H9 (cell line): ENCODE measurements at regions not wholly inside any gene's neighbourhood (a gene's known extent, or its start where the extent isn't known, plus 50 kb on each side); places are given as distances from the start of the nearest gene placed in this dataset.

Experiments used
- DNase-seq: peaks from one replicate; pipeline ENCODE4 v3.0.0-alpha.2; 2017
- H2AFZ ChIP-seq: one replicate; pipeline ENCODE4 v1.6.1; 2013; ENCODE audit warnings: mild to moderate bottlenecking, low read length, control low read depth, moderate library complexity
- H2AK5ac ChIP-seq: 2 replicates; pipeline ENCODE4 v1.6.1; 2013; ENCODE audit warnings: low read length, control low read depth, mixed read lengths; ENCODE audit not compliant: insufficient read length
- H2BK120ac ChIP-seq: one replicate; pipeline ENCODE4 v1.6.1; 2013; ENCODE audit warnings: low read depth, mild to moderate bottlenecking, low read length, control low read depth, inconsistent platforms; ENCODE audit not compliant: poor library complexity, severe bottlenecking
- H2BK12ac ChIP-seq: 2 replicates; pipeline ENCODE4 v1.6.1; 2013; ENCODE audit warnings: low read length, control low read depth, mixed read lengths, low read depth; ENCODE audit not compliant: insufficient read length
- H2BK15ac ChIP-seq: 2 replicates; pipeline ENCODE4 v1.6.1; 2013; ENCODE audit warnings: low read depth, low read length, control low read depth
- H2BK20ac ChIP-seq: one replicate; pipeline ENCODE4 v1.6.1; 2013; ENCODE audit warnings: low read depth, mild to moderate bottlenecking, low read length, control low read depth, inconsistent platforms; ENCODE audit not compliant: poor library complexity, severe bottlenecking
- H2BK5ac ChIP-seq: 2 replicates; pipeline ENCODE4 v1.6.1; 2013; ENCODE audit warnings: low read length, control low read depth, mixed read lengths; ENCODE audit not compliant: insufficient read length
- H3K14ac ChIP-seq: 2 replicates; pipeline ENCODE4 v1.6.1; 2013; ENCODE audit warnings: low read length, control low read depth; ENCODE audit not compliant: insufficient read depth
- H3K18ac ChIP-seq: 2 replicates; pipeline ENCODE4 v1.6.1; 2013; ENCODE audit warnings: low read depth, mild to moderate bottlenecking, mixed read lengths, low read length, control low read depth; ENCODE audit not compliant: insufficient read length
- H3K23ac ChIP-seq: 2 replicates; pipeline ENCODE4 v1.6.1; 2013; ENCODE audit warnings: low read length, control low read depth, mixed read lengths, low read depth; ENCODE audit not compliant: insufficient read length
- H3K23me2 ChIP-seq: 2 replicates; pipeline ENCODE4 v1.6.1; 2013; ENCODE audit warnings: low read depth, mild to moderate bottlenecking, mixed read lengths, low read length, control low read depth; ENCODE audit not compliant: insufficient read length, poor library complexity, severe bottlenecking
- H3K27ac ChIP-seq: 2 replicates; pipeline ENCODE4 v1.5.1; 2013; ENCODE audit warnings: low read length, control low read depth, mixed read lengths, low read depth; ENCODE audit not compliant: insufficient read length
- H3K27me3 ChIP-seq: 2 replicates; pipeline ENCODE4 v1.6.1; 2013; ENCODE audit warnings: low read length, control low read depth, inconsistent platforms; ENCODE audit not compliant: insufficient read depth
- H3K4ac ChIP-seq: 2 replicates; pipeline ENCODE4 v1.6.1; 2013; ENCODE audit warnings: low read depth, mild to moderate bottlenecking, control low read depth, inconsistent platforms, low read length, moderate library complexity
- H3K4me1 ChIP-seq: 2 replicates; pipeline ENCODE4 v1.6.1; 2013; ENCODE audit warnings: low read length, control low read depth, inconsistent platforms; ENCODE audit not compliant: insufficient read depth
- H3K4me2 ChIP-seq: 2 replicates; pipeline ENCODE4 v1.6.1; 2013; ENCODE audit warnings: low read length, control low read depth, mixed read lengths; ENCODE audit not compliant: insufficient read length, insufficient read depth
- H3K56ac ChIP-seq: 2 replicates; pipeline ENCODE4 v1.6.1; 2013; ENCODE audit warnings: low read depth, mild to moderate bottlenecking, mixed read lengths, low read length, control low read depth; ENCODE audit not compliant: insufficient read length
- H3K79me1 ChIP-seq: 2 replicates; pipeline ENCODE4 v1.6.1; 2013; ENCODE audit warnings: low read depth, mild to moderate bottlenecking, moderate library complexity, low read length, control low read depth, inconsistent platforms; ENCODE audit not compliant: insufficient read depth, poor library complexity, severe bottlenecking
- H3K79me2 ChIP-seq: 2 replicates; pipeline ENCODE4 v1.6.1; 2013; ENCODE audit warnings: low read length, control low read depth, inconsistent platforms; ENCODE audit not compliant: insufficient read depth
- H3K9ac ChIP-seq: 2 replicates; pipeline ENCODE4 v1.6.1; 2013; ENCODE audit warnings: low read length, control low read depth, mixed read lengths; ENCODE audit not compliant: insufficient read length; ENCODE audit errors: extremely low read depth
- H3K9me3 ChIP-seq: one replicate; pipeline ENCODE4 v1.6.1; 2013; ENCODE audit warnings: low read depth, low read length, inconsistent platforms; ENCODE audit not compliant: control insufficient read depth
- H3T11ph ChIP-seq: one replicate; pipeline ENCODE4 v1.6.1; 2013; ENCODE audit warnings: mild to moderate bottlenecking, low read length, control low read depth, inconsistent platforms
- H4K20me1 ChIP-seq: one replicate; pipeline ENCODE4 v1.6.1; 2013; ENCODE audit not compliant: control insufficient read depth, insufficient read length, insufficient read depth
- H4K5ac ChIP-seq: 2 replicates; pipeline ENCODE4 v1.6.1; 2013; ENCODE audit warnings: low read depth, mild to moderate bottlenecking, mixed read lengths, low read length, control low read depth; ENCODE audit not compliant: insufficient read length
- H4K8ac ChIP-seq: replicated peaks from 2 replicates; pipeline ENCODE4 v1.6.1; 2013; ENCODE audit warnings: low read length, control low read depth, mixed read lengths, low read depth; ENCODE audit not compliant: insufficient read length
- H4K91ac ChIP-seq: 2 replicates; pipeline ENCODE4 v1.6.1; 2013; ENCODE audit warnings: low read depth, mild to moderate bottlenecking, moderate library complexity, mixed read lengths, low read length, control low read depth; ENCODE audit not compliant: insufficient read length
- H3K27ac Mint-ChIP-seq, 3 experiments: 2 replicates in 2 of 3; 3 replicates in 1 of 3; pipeline ENCODE4 v1.8.0; 2020 to 2021; ENCODE audit warnings: mixed read lengths in 3 of 3, mild to moderate bottlenecking in 1 of 3, moderate library complexity in 1 of 3
- H3K27me3 Mint-ChIP-seq: 2 replicates; pipeline ENCODE4 v1.8.0; 2021; ENCODE audit warnings: low read depth, mild to moderate bottlenecking, moderate library complexity, mixed read lengths
- H3K36me3 Mint-ChIP-seq, 3 experiments: 2 replicates in 2 of 3; 3 replicates in 1 of 3; pipeline ENCODE4 v1.8.0; 2020 to 2021; ENCODE audit warnings: low read depth in 3 of 3, mixed read lengths in 3 of 3; ENCODE audit not compliant: insufficient read depth in 1 of 3
- H3K4me1 Mint-ChIP-seq, 2 experiments: 2 replicates each; pipeline ENCODE4 v1.8.0; 2020; ENCODE audit warnings: mixed read lengths in 2 of 2
- H3K4me3 Mint-ChIP-seq, 2 experiments: 2 replicates in 1 of 2; 3 replicates in 1 of 2; pipeline ENCODE4 v1.8.0; 2020 to 2021; ENCODE audit warnings: mild to moderate bottlenecking in 2 of 2, mixed read lengths in 2 of 2, moderate library complexity in 1 of 2
- H3K9me3 Mint-ChIP-seq, 2 experiments: 2 replicates in 1 of 2; 3 replicates in 1 of 2; pipeline ENCODE4 v1.8.0; 2020; ENCODE audit warnings: mild to moderate bottlenecking in 2 of 2, mixed read lengths in 2 of 2, moderate library complexity in 1 of 2
- WGBS: extraction: QIAGEN DNeasy Blood & Tissue Kit; methylation state at CpG from one replicate; pipeline ENCODE4 v1.1.7; 2013; ENCODE audit warnings: missing lambda C conversion rate, low lambda C conversion rate, mixed read lengths; ENCODE audit not compliant: insufficient read length; ENCODE audit errors: extremely low coverage; 5-methylcytosine and 5-hydroxymethylcytosine counted together
- TF ChIP-seq, protein P1 (sequence below): fragments of 200-600 bp; sonication (generic); conservative IDR thresholded peaks from 3 replicates; pipeline ENCODE4 v1.8.0; 2021; ENCODE audit warnings: antibody characterized with exemption, mild to moderate bottlenecking

DNA sequence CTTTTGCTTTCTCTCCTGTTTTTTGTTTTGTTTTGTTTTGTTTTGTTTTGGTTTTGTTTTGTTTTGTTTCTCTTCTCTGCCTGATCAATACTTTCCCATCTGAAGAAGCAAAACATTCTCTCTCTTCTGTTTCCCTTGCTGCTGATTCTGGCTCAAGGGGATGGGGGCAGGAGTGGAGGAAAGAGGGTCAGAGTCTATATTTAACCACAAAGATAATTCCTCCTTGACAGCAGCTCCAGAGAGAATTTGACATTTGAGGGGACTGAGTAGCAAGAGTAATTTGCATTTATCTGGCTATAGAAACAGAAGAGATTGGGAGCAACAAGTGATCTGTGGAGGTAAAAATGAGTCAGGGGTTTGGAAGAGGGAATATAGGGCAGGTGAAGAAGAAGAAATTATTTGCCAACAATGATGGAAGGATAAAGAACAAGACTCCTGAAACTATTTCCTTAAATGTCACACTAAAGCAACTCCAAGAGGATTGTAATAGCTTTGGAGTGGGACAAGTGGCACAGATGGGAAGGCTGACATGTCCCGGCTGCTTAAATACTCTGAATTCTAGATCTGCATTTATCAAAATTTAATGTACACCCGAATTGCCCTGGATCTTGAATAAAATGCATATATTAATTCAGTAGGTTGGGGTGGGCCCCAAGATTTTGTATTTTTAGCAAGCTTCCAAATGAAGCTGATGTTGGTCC lies 349.3 kb upstream of the PLXNA2 start:
- H3K4me1 Mint-ChIP-seq, result peaks cover 8 to 9% of the 10 kb centered on the region in 2 experiments
- Histone ChIP-seq H2BK12ac (no peak overlapping the region), H3K9me3 (no peaks in the 10 kb centered on the region), H3K4me2 (no peak overlapping the region), H3K79me2 (no peaks in the 10 kb centered on the region), H3K4ac (no peak overlapping the region), H2BK5ac (no peak overlapping the region), H3K4me1 (peaks cover 1% of the 10 kb centered on the region; the same call in 1 of the 2 replicates), H3K56ac (no peak overlapping the region), H2BK120ac (no peak overlapping the region), H4K8ac (no peak overlapping the region), H2BK15ac (no peak overlapping the region), H4K5ac (no peak overlapping the region), H3K27ac (no peak overlapping the region), H3K79me1 (no peaks in the 10 kb centered on the region), H2AK5ac (no peak overlapping the region), H3K9ac (no peak overlapping the region), H3K27me3 (no peaks in the 10 kb centered on the region), H3K14ac (no peak overlapping the region), H3K18ac (no peak overlapping the region), H4K20me1 (no peaks in the 10 kb centered on the region), H3K23ac (no peak overlapping the region), H3T11ph (no peak overlapping the region), H3K23me2 (no peaks in the 10 kb centered on the region), H4K91ac (no peak overlapping the region), H2AFZ (no peak overlapping the region), H2BK20ac (no peak overlapping the region)
- H3K4me3 Mint-ChIP-seq, result no peak overlapping the region
- TF ChIP-seq, protein P1, sequence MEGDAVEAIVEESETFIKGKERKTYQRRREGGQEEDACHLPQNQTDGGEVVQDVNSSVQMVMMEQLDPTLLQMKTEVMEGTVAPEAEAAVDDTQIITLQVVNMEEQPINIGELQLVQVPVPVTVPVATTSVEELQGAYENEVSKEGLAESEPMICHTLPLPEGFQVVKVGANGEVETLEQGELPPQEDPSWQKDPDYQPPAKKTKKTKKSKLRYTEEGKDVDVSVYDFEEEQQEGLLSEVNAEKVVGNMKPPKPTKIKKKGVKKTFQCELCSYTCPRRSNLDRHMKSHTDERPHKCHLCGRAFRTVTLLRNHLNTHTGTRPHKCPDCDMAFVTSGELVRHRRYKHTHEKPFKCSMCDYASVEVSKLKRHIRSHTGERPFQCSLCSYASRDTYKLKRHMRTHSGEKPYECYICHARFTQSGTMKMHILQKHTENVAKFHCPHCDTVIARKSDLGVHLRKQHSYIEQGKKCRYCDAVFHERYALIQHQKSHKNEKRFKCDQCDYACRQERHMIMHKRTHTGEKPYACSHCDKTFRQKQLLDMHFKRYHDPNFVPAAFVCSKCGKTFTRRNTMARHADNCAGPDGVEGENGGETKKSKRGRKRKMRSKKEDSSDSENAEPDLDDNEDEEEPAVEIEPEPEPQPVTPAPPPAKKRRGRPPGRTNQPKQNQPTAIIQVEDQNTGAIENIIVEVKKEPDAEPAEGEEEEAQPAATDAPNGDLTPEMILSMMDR, result no peak
- H3K9me3 Mint-ChIP-seq, result no peaks in the 10 kb centered on the region
- DNase-seq, result no peak
- WGBS, result no CpG with 5 or more reads among the region's 2 CpGs
- no peak overlapping the region for H3K27ac Mint-ChIP-seq
- no peaks in the 10 kb centered on the region for H3K36me3 Mint-ChIP-seq
- H3K27me3 Mint-ChIP-seq, result no peaks in the 10 kb centered on the region
